ENCODE measurements at regions not wholly inside any gene's neighbourhood (a gene's known extent, or its start where the extent isn't known, plus 50 kb on each side); places are given as distances from the start of the nearest gene placed in this dataset.

GRCh38 chr4:20391198-20391597 lies 139.5 kb downstream of the SLIT2 start:
- H3K36me3 Mint-ChIP-seq (ENCODE audit: insufficient read depth in 1 of 3, low read depth in 3 of 3): no peaks in the 10 kb centered on the region
- H3K27me3 Mint-ChIP-seq (ENCODE audit: low read depth): no peaks in the 10 kb centered on the region
- H3K27ac ChIP-seq (ENCODE audit: insufficient read length, low read depth, low read length): no peak overlapping the region
- no peak overlapping the region for H2BK120ac ChIP-seq (ENCODE audit: low read depth, low read length, poor library complexity, severe bottlenecking)
- H3K23ac ChIP-seq (ENCODE audit: insufficient read length, low read depth, low read length): no peak overlapping the region
- no peak overlapping the region for H4K91ac ChIP-seq (ENCODE audit: insufficient read length, low read depth, low read length)
- H3K56ac ChIP-seq (ENCODE audit: insufficient read length, low read depth, low read length): no peak overlapping the region
- no peak for TF ChIP-seq CTCF (conservative IDR thresholded peaks at IDR 0.05)
- H2BK5ac ChIP-seq (ENCODE audit: insufficient read length, low read length): no peak overlapping the region
- no peak overlapping the region for H2BK20ac ChIP-seq (ENCODE audit: low read depth, low read length, poor library complexity, severe bottlenecking)
- H3K79me1 ChIP-seq (ENCODE audit: insufficient read depth, low read depth, low read length, poor library complexity, severe bottlenecking): no peaks in the 10 kb centered on the region
- no peak overlapping the region for H3K27ac Mint-ChIP-seq
- WGBS (ENCODE audit: extremely low coverage, insufficient read length, low lambda C conversion rate): no CpG with 5 or more reads among the region's 1 CpG
- H3K79me2 ChIP-seq (ENCODE audit: insufficient read depth, low read length): no peaks in the 10 kb centered on the region
- no peak overlapping the region for H3T11ph ChIP-seq (ENCODE audit: low read length)
- no peak overlapping the region for H4K8ac ChIP-seq (replicated peaks; ENCODE audit: insufficient read length, low read depth, low read length)
- H3K18ac ChIP-seq (ENCODE audit: insufficient read length, low read depth, low read length): no peak overlapping the region
- no peak overlapping the region for H2BK15ac ChIP-seq (ENCODE audit: low read depth, low read length)
- H3K23me2 ChIP-seq (ENCODE audit: insufficient read length, low read depth, low read length, poor library complexity, severe bottlenecking): no peaks in the 10 kb centered on the region
- H4K5ac ChIP-seq (ENCODE audit: insufficient read length, low read depth, low read length): no peak overlapping the region
- no peaks in the 10 kb centered on the region for H3K9me3 Mint-ChIP-seq
- no peak overlapping the region for H3K4ac ChIP-seq (ENCODE audit: low read depth, low read length)
- no peak overlapping the region for H3K4me3 Mint-ChIP-seq
- no peak overlapping the region for H2AFZ ChIP-seq (ENCODE audit: low read length)
- no peak overlapping the region for H2AK5ac ChIP-seq (ENCODE audit: insufficient read length, low read length)
- H4K20me1 ChIP-seq (ENCODE audit: control insufficient read depth, insufficient read depth, insufficient read length): no peaks in the 10 kb centered on the region
- no peaks in the 10 kb centered on the region for H3K9me3 ChIP-seq (ENCODE audit: control insufficient read depth, low read depth, low read length)
- H3K4me1 ChIP-seq (ENCODE audit: insufficient read depth, low read length): no peaks in the 10 kb centered on the region
- H3K14ac ChIP-seq (ENCODE audit: insufficient read depth, low read length): no peak overlapping the region
- DNase-seq: no peak
- no peak overlapping the region for H3K9ac ChIP-seq (ENCODE audit: extremely low read depth, insufficient read length, low read length)
- H3K27me3 ChIP-seq (ENCODE audit: insufficient read depth, low read length): no peaks in the 10 kb centered on the region
- H3K4me2 ChIP-seq (ENCODE audit: insufficient read depth, insufficient read length, low read length): no peak overlapping the region
- H3K4me1 Mint-ChIP-seq: peaks cover 9 to 20% of the 10 kb centered on the region in 2 experiments
- no peak overlapping the region for H2BK12ac ChIP-seq (ENCODE audit: insufficient read length, low read depth, low read length)
